IMR-90 (cell line): ENCODE measurements at regions not wholly inside any gene's neighbourhood (a gene's known extent, or its start where the extent isn't known, plus 50 kb on each side); places are given as distances from the start of the nearest gene placed in this dataset.

ENCODE experiments used
- ATAC-seq: fragments of 200-7000 bp; cut with Tn5 transposase; 2 replicates; pipeline ENCODE4 v1.9.1; 2020; ENCODE audit warnings: low read depth, mild to moderate bottlenecking, moderate library complexity
- BruUV-seq: library from RNA; stranded (reverse); fragments of 400-500 nt; replicated peaks from 2 replicates; lab custom pipeline; 2021; lab: Mats Ljungman, UMichigan
- CTCF ChIA-PET: fragments of 300-600 bp; formaldehyde crosslinking; extraction: SDS; loops from one replicate; lab custom pipeline; 2021; ENCODE audit warnings: antibody characterized with exemption; lab: Yijun Ruan, JAX
- POLR2A ChIA-PET: fragments of 300-600 bp; sonication (Branson Sonifier 250); formaldehyde crosslinking; loops from one replicate; lab custom pipeline; 2022; ENCODE audit warnings: antibody characterized with exemption; ENCODE audit not compliant: unreplicated experiment; lab: Charles Lee
- DNase-seq: peaks from one replicate; pipeline ENCODE4 v3.0.0; 2013
- H2AFZ ChIP-seq: replicated peaks from 2 replicates; pipeline ENCODE3; 2013; ENCODE audit warnings: low read length, mild to moderate bottlenecking; ENCODE audit not compliant: poor library complexity
- H2AK5ac ChIP-seq: 2 replicates; pipeline ENCODE4 v1.6.1; 2013; ENCODE audit warnings: low read depth, low read length, inconsistent platforms
- H2AK9ac ChIP-seq: replicated peaks from 2 replicates; pipeline ENCODE3; 2013; ENCODE audit warnings: mild to moderate bottlenecking, low read depth, low read length, moderate library complexity; ENCODE audit not compliant: poor library complexity
- H2BK120ac ChIP-seq: 2 replicates; pipeline ENCODE4 v1.6.1; 2013; ENCODE audit warnings: low read depth, low read length, inconsistent platforms
- H2BK15ac ChIP-seq: 3 replicates; pipeline ENCODE4 v1.6.1; 2013; ENCODE audit warnings: low read depth, low read length, inconsistent platforms
- H2BK20ac ChIP-seq: 2 replicates; pipeline ENCODE4 v1.6.1; 2013; ENCODE audit warnings: low read depth, mild to moderate bottlenecking, inconsistent platforms, low read length, moderate library complexity
- H2BK5ac ChIP-seq: 2 replicates; pipeline ENCODE4 v1.6.1; 2013; ENCODE audit warnings: mild to moderate bottlenecking, low read depth, low read length, inconsistent platforms; ENCODE audit not compliant: poor library complexity, severe bottlenecking
- H3K14ac ChIP-seq: replicated peaks from 2 replicates; pipeline ENCODE4 v1.6.1; 2013; ENCODE audit warnings: low read depth, low read length, inconsistent platforms
- H3K18ac ChIP-seq: 2 replicates; pipeline ENCODE4 v1.6.1; 2013; ENCODE audit warnings: low read depth, low read length, control low read depth
- H3K23ac ChIP-seq: 2 replicates; pipeline ENCODE4 v1.6.1; 2013; ENCODE audit warnings: low read depth, low read length, inconsistent platforms
- H3K27ac ChIP-seq: 2 replicates; pipeline ENCODE4 v1.5.1; 2013; ENCODE audit warnings: mild to moderate bottlenecking, control low read depth, low read length; ENCODE audit not compliant: insufficient read depth
- H3K27me3 ChIP-seq: 2 replicates; pipeline ENCODE4 v1.6.1; 2013; ENCODE audit warnings: low read length; ENCODE audit not compliant: control insufficient read depth, insufficient read depth
- H3K36me3 ChIP-seq: 2 replicates; pipeline ENCODE4 v1.6.1; 2013; ENCODE audit warnings: low read length, mixed read lengths; ENCODE audit not compliant: control insufficient read depth, insufficient read depth
- H3K4ac ChIP-seq: 2 replicates; pipeline ENCODE4 v1.6.1; 2013; ENCODE audit warnings: low read depth, low read length, inconsistent platforms
- H3K4me1 ChIP-seq: 2 replicates; pipeline ENCODE4 v1.6.1; 2013; ENCODE audit warnings: low read length, mixed read lengths; ENCODE audit not compliant: control insufficient read depth, insufficient read depth
- H3K4me2 ChIP-seq: 2 replicates; pipeline ENCODE4 v1.6.1; 2013; ENCODE audit warnings: low read depth, mild to moderate bottlenecking, control low read depth, low read length, moderate library complexity
- H3K4me3 ChIP-seq: 2 replicates; pipeline ENCODE4 v1.5.1; 2013; ENCODE audit warnings: low read depth, mild to moderate bottlenecking, control low read depth, low read length, moderate library complexity; ENCODE audit not compliant: insufficient read depth
- H3K56ac ChIP-seq: 2 replicates; pipeline ENCODE4 v1.6.1; 2013; ENCODE audit warnings: low read length, inconsistent platforms; ENCODE audit not compliant: insufficient read depth; ENCODE audit errors: extremely low read depth
- H3K79me1 ChIP-seq, 2 experiments: 2 replicates each; pipeline ENCODE4 v1.6.1; 2013; ENCODE audit warnings: low read length in 2 of 2, inconsistent platforms in 1 of 2, low read depth in 1 of 2
- H3K9ac ChIP-seq: 2 replicates; pipeline ENCODE4 v1.6.1; 2013; ENCODE audit warnings: low read depth, low read length, control low read depth
- H3K9me1 ChIP-seq: 2 replicates; pipeline ENCODE4 v1.6.1; 2013; ENCODE audit warnings: low read length, inconsistent platforms; ENCODE audit not compliant: insufficient read depth
- H3K9me3 ChIP-seq: 2 replicates; pipeline ENCODE4 v1.6.1; 2013; ENCODE audit warnings: low read length; ENCODE audit not compliant: control insufficient read depth, insufficient read depth
- H4K20me1 ChIP-seq: 2 replicates; pipeline ENCODE4 v1.6.1; 2013; ENCODE audit warnings: low read length, inconsistent platforms; ENCODE audit not compliant: insufficient read depth
- H4K5ac ChIP-seq: 2 replicates; pipeline ENCODE4 v1.6.1; 2013; ENCODE audit warnings: mild to moderate bottlenecking, low read depth, low read length, control low read depth
- H4K8ac ChIP-seq, 2 experiments: 2 replicates each; pipeline ENCODE4 v1.6.1; 2013; ENCODE audit warnings: low read depth in 2 of 2, low read length in 2 of 2, control low read depth in 1 of 2, inconsistent platforms in 1 of 2
- H4K91ac ChIP-seq: 2 replicates; pipeline ENCODE4 v1.6.1; 2013; ENCODE audit warnings: low read depth, low read length, inconsistent platforms; ENCODE audit not compliant: insufficient read depth
- CEBPB ChIP-seq: IDR thresholded peaks from 2 replicates; pipeline ENCODE4 v1.6.1; 2012; ENCODE audit warnings: low read depth, low read length, improper control_type of control experiment
- CHD1 ChIP-seq: IDR thresholded peaks from 2 replicates; pipeline ENCODE4 v1.6.1; 2012; ENCODE audit warnings: low read depth, low read length, improper control_type of control experiment
- CTCF ChIP-seq: conservative IDR thresholded peaks from 2 replicates; pipeline ENCODE4 v1.5.1; 2012; ENCODE audit warnings: mild to moderate bottlenecking, low read depth, low read length, improper control_type of control experiment
- FOS ChIP-seq: fragments of 150-350 bp; IDR thresholded peaks from 2 replicates; pipeline ENCODE4 v1.6.1; 2016; ENCODE audit warnings: low read depth, low read length
- MAFK ChIP-seq: IDR thresholded peaks from 2 replicates; pipeline ENCODE4 v1.6.1; 2012; ENCODE audit warnings: low read depth, low read length, improper control_type of control experiment
- MAZ ChIP-seq: IDR thresholded peaks from 2 replicates; pipeline ENCODE4 v1.6.1; 2012; ENCODE audit warnings: low read depth, mild to moderate bottlenecking, low read length, improper control_type of control experiment, moderate library complexity, borderline replicate concordance
- MXI1 ChIP-seq: IDR thresholded peaks from 2 replicates; pipeline ENCODE4 v1.6.1; 2012; ENCODE audit warnings: low read depth, mild to moderate bottlenecking, low read length, moderate library complexity, borderline replicate concordance
- NFE2L2 ChIP-seq: fragments of 150-350 bp; IDR thresholded peaks from 2 replicates; pipeline ENCODE4 v1.6.1; 2016; ENCODE audit warnings: low read depth, mild to moderate bottlenecking, low read length
- POLR2A ChIP-seq: IDR thresholded peaks from 2 replicates; pipeline ENCODE4 v1.6.1; 2012; ENCODE audit warnings: mild to moderate bottlenecking, low read depth, low read length
- RCOR1 ChIP-seq: IDR thresholded peaks from 2 replicates; pipeline ENCODE4 v1.6.1; 2012; ENCODE audit warnings: mild to moderate bottlenecking, low read length, improper control_type of control experiment; ENCODE audit not compliant: insufficient replicate concordance
- RFX5 ChIP-seq: IDR thresholded peaks from 2 replicates; pipeline ENCODE4 v1.8.0; 2012; ENCODE audit warnings: low read depth, mild to moderate bottlenecking, low read length, moderate library complexity
- SMC3 ChIP-seq: fragments of 150-350 bp; IDR thresholded peaks from 2 replicates; pipeline ENCODE4 v1.6.1; 2016; ENCODE audit warnings: low read depth, mild to moderate bottlenecking, antibody characterized with exemption, low read length, moderate library complexity
- WGBS, 2 experiments: methylation state at CpG; one replicate each; pipeline versions ENCODE4 v1.1.5 to v1.1.7; 2013; ENCODE audit warnings: missing lambda C conversion rate in 2 of 2; ENCODE audit not compliant: insufficient read length in 1 of 2; ENCODE audit errors: extremely low coverage in 2 of 2; 5-methylcytosine and 5-hydroxymethylcytosine counted together
- dilution Hi-C: fragments of 300-500 bp; cut with HindIII; formaldehyde crosslinking; loops from one replicate; pipeline ENCODE4 v1.14.3; 2018; ENCODE audit warnings: low sequenced_read_pairs; ENCODE audit not compliant: unreplicated experiment
- in situ Hi-C: fragments of 300-500 bp; cut with MboI; formaldehyde crosslinking; loops from 3 replicates; pipeline ENCODE4 v1.14.3; 2019; ENCODE audit warnings: low sequenced_read_pairs, inconsistent platforms, mixed read lengths
- intact Hi-C: fragments of 100-400 bp; cut with micrococcal nuclease; formaldehyde crosslinking; loops from 2 replicates; pipeline ENCODE4 v1.10.0; 2022
- TF ChIP-seq, protein P1 (sequence below): fragments of 150-350 bp; IDR thresholded peaks from 2 replicates; pipeline ENCODE4 v1.6.1; 2017; ENCODE audit warnings: mild to moderate bottlenecking, antibody characterized with exemption, low read length, low read depth
- TF ChIP-seq, protein P2 (sequence below): fragments of 150-350 bp; IDR thresholded peaks from 2 replicates; pipeline ENCODE4 v1.6.1; 2016; ENCODE audit warnings: low read depth, mild to moderate bottlenecking, low read length, moderate library complexity, borderline replicate concordance

DNA sequence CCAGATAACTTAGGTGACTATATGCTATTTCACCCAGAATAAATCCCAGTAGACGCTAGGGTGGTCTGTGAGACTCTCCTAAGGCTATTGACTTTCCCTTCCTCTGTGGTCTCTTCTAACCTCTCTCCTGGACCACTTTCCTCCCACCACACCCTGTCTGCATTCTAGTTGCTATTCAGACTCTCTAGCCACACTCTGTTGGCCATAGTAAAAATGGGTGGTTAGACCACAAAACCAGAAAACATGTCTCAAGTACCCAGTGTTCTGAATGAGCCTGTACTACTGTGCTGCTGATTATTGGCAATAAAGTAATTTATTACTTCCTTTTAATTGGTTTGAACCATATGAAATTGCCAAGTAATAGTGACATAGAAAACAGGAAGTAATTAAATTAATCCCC lies 240.8 kb downstream of the KIF20B start:
- Histone ChIP-seq H2AFZ (no peak overlapping the region), H4K8ac (no peak overlapping the region), H3K9ac (no peak overlapping the region), H3K36me3 (no peaks in the 10 kb centered on the region), H2BK15ac (no peak overlapping the region), H4K5ac (no peak overlapping the region), H2BK5ac (no peak overlapping the region), H3K18ac (no peak overlapping the region), H3K27me3 (no peaks in the 10 kb centered on the region), H3K9me1 (no peaks in the 10 kb centered on the region), H3K27ac (no peak overlapping the region), H3K4me1 (no peaks in the 10 kb centered on the region), H3K4me2 (no peak overlapping the region), H3K79me1 (no peaks in the 10 kb centered on the region), H2BK20ac (no peak overlapping the region), H3K14ac (no peak overlapping the region), H3K9me3 (no peaks in the 10 kb centered on the region), H3K56ac (no peak overlapping the region), H2AK9ac (no peak overlapping the region), H4K20me1 (no peaks in the 10 kb centered on the region), H3K4me3 (no peak overlapping the region), H2BK120ac (no peak overlapping the region), H2AK5ac (no peak overlapping the region), H3K23ac (no peak overlapping the region), H4K91ac (no peak overlapping the region), H3K4ac (no peak overlapping the region)
- intact Hi-C loops (no loop called here), dilution Hi-C loops (no loop called here), in situ Hi-C loops (no loop called here)
- DNase-seq: no peak
- no peak for TF ChIP-seq CTCF
- no peak for TF ChIP-seq FOS
- TF ChIP-seq, protein P1, sequence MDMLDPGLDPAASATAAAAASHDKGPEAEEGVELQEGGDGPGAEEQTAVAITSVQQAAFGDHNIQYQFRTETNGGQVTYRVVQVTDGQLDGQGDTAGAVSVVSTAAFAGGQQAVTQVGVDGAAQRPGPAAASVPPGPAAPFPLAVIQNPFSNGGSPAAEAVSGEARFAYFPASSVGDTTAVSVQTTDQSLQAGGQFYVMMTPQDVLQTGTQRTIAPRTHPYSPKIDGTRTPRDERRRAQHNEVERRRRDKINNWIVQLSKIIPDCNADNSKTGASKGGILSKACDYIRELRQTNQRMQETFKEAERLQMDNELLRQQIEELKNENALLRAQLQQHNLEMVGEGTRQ: no peak
- TF ChIP-seq MAFK: no peak
- no peak for TF ChIP-seq POLR2A
- no peak for TF ChIP-seq CHD1
- no peak for TF ChIP-seq SMC3
- TF ChIP-seq NFE2L2: no peak
- TF ChIP-seq, protein P2, sequence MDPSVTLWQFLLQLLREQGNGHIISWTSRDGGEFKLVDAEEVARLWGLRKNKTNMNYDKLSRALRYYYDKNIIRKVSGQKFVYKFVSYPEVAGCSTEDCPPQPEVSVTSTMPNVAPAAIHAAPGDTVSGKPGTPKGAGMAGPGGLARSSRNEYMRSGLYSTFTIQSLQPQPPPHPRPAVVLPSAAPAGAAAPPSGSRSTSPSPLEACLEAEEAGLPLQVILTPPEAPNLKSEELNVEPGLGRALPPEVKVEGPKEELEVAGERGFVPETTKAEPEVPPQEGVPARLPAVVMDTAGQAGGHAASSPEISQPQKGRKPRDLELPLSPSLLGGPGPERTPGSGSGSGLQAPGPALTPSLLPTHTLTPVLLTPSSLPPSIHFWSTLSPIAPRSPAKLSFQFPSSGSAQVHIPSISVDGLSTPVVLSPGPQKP: no peak
- no peak for TF ChIP-seq MAZ
- TF ChIP-seq RCOR1: no peak
- no peak for TF ChIP-seq CEBPB
- no peak for TF ChIP-seq MXI1
- no peak for TF ChIP-seq RFX5
- ATAC-seq: no peak
- ChIA-PET CTCF (no interaction called here), POLR2A (no interaction called here)
- BruUV-seq: no TSS peak
- no CpG with 5 or more reads among the region's 1 CpG for WGBS, 2 experiments
